Liver (tissue), 7 donors: ENCODE measurements at regions not wholly inside any gene's neighbourhood (a gene's known extent, or its start where the extent isn't known, plus 50 kb on each side); places are given as distances from the start of the nearest gene placed in this dataset.

ENCODE experiments used
- DNase-seq: peaks from one replicate; pipeline ENCODE4 v3.0.0-alpha.2; 2017; ENCODE audit warnings: low spot score
- H3K27ac ChIP-seq, 2 donors: one replicate each; pipeline ENCODE4 v1.7.0; 2013; ENCODE audit warnings: inconsistent platforms in 2 of 2, low read length in 2 of 2, control low read depth in 1 of 2, low read depth in 1 of 2, mild to moderate bottlenecking in 1 of 2
- H3K27me3 ChIP-seq, 4 donors: one replicate each; pipeline versions ENCODE4 v1.6.1 to v1.7.0; 2013; ENCODE audit warnings: low read length in 3 of 4, inconsistent platforms in 1 of 4, mild to moderate bottlenecking in 1 of 4, moderate library complexity in 1 of 4; ENCODE audit not compliant: control insufficient read depth in 4 of 4, insufficient read depth in 4 of 4
- H3K36me3 ChIP-seq, 4 donors: one replicate each; pipeline versions ENCODE4 v1.6.1 to v1.7.0; 2013; ENCODE audit warnings: low read length in 3 of 4, mild to moderate bottlenecking in 3 of 4, low read depth in 1 of 4, moderate library complexity in 1 of 4; ENCODE audit not compliant: control insufficient read depth in 4 of 4, insufficient read depth in 3 of 4
- H3K4me1 ChIP-seq, 4 donors: one replicate each; pipeline versions ENCODE4 v1.6.1 to v1.7.0; 2013; ENCODE audit warnings: low read length in 3 of 4, mild to moderate bottlenecking in 3 of 4, moderate library complexity in 1 of 4; ENCODE audit not compliant: control insufficient read depth in 4 of 4, insufficient read depth in 4 of 4
- H3K4me3 ChIP-seq, 3 donors: one replicate each; pipeline versions ENCODE4 v1.6.1 to v1.7.0; 2013; ENCODE audit warnings: low read length in 3 of 3, control low read depth in 1 of 3, low read depth in 1 of 3, mild to moderate bottlenecking in 1 of 3
- H3K9ac ChIP-seq, 2 donors: one replicate each; pipeline ENCODE4 v1.7.0; 2013; ENCODE audit warnings: low read length in 2 of 2, mild to moderate bottlenecking in 2 of 2, moderate library complexity in 2 of 2, control low read depth in 1 of 2, low read depth in 1 of 2
- H3K9me3 ChIP-seq, 4 donors: one replicate each; pipeline versions ENCODE4 v1.6.1 to v1.7.0; 2013; ENCODE audit warnings: low read length in 3 of 4; ENCODE audit not compliant: control insufficient read depth in 4 of 4
- EGR1 ChIP-seq, 2 donors: IDR thresholded peaks; 2 replicates each; pipeline ENCODE4 v1.6.1; 2016 to 2018; ENCODE audit warnings: antibody characterized with exemption in 2 of 2, low read depth in 2 of 2
- FOXA1 ChIP-seq: IDR thresholded peaks from 2 replicates; pipeline ENCODE4 v1.6.1; 2016; ENCODE audit warnings: antibody characterized with exemption
- GABPA ChIP-seq, 2 donors: IDR thresholded peaks in 1 of 2; conservative IDR thresholded peaks in 1 of 2; 2 replicates each; pipeline ENCODE4 v1.6.1; 2016; ENCODE audit warnings: antibody characterized with exemption in 2 of 2, mild to moderate bottlenecking in 1 of 2, moderate library complexity in 1 of 2
- HNF4A ChIP-seq, 2 donors: conservative IDR thresholded peaks; 2 replicates each; pipeline ENCODE4 v1.6.1; 2016; ENCODE audit warnings: antibody characterized with exemption in 2 of 2, mild to moderate bottlenecking in 2 of 2
- HNF4G ChIP-seq: IDR thresholded peaks from 2 replicates; pipeline ENCODE4 v1.6.1; 2016; ENCODE audit warnings: antibody characterized with exemption
- JUND ChIP-seq, 2 donors: IDR thresholded peaks; 2 replicates each; pipeline ENCODE4 v1.6.1; 2016; ENCODE audit warnings: antibody characterized with exemption in 2 of 2
- RAD21 ChIP-seq, 2 donors: IDR thresholded peaks; 2 replicates each; pipeline ENCODE4 v1.6.1; 2016; ENCODE audit warnings: antibody characterized with exemption in 2 of 2, mild to moderate bottlenecking in 2 of 2
- RXRA ChIP-seq, 2 donors: IDR thresholded peaks; 2 replicates each; pipeline ENCODE4 v1.6.1; 2017 to 2018; ENCODE audit warnings: antibody characterized with exemption in 2 of 2, mild to moderate bottlenecking in 1 of 2
- SP1 ChIP-seq: IDR thresholded peaks from 2 replicates; pipeline ENCODE4 v1.6.1; 2018; ENCODE audit warnings: antibody characterized with exemption, mild to moderate bottlenecking
- TAF1 ChIP-seq: conservative IDR thresholded peaks from 2 replicates; pipeline ENCODE4 v1.6.1; 2016; ENCODE audit warnings: antibody characterized with exemption, mild to moderate bottlenecking
- WGBS: extraction: QIAGEN DNeasy Blood & Tissue Kit; methylation state at CpG from one replicate; pipeline ENCODE4 v1.1.7; 2013; 5-methylcytosine and 5-hydroxymethylcytosine counted together
- TF ChIP-seq, protein P1 (sequence below): IDR thresholded peaks from 2 replicates; pipeline ENCODE4 v1.6.1; 2016; ENCODE audit warnings: antibody characterized with exemption
- TF ChIP-seq, protein P2 (sequence below): IDR thresholded peaks from 2 replicates; pipeline ENCODE4 v1.6.1; 2016; ENCODE audit warnings: antibody characterized with exemption, mild to moderate bottlenecking
- TF ChIP-seq, protein P3 (sequence below): IDR thresholded peaks from 2 replicates; pipeline ENCODE4 v1.6.1; 2016; ENCODE audit warnings: antibody characterized with exemption
- TF ChIP-seq, protein P4 (sequence below): IDR thresholded peaks from 2 replicates; pipeline ENCODE4 v1.6.1; 2016; ENCODE audit warnings: antibody characterized with exemption
- donor health status: healthy.
- donor health status: healthy.
- donor health status: healthy.
- donor health status: healthy.

DNA sequence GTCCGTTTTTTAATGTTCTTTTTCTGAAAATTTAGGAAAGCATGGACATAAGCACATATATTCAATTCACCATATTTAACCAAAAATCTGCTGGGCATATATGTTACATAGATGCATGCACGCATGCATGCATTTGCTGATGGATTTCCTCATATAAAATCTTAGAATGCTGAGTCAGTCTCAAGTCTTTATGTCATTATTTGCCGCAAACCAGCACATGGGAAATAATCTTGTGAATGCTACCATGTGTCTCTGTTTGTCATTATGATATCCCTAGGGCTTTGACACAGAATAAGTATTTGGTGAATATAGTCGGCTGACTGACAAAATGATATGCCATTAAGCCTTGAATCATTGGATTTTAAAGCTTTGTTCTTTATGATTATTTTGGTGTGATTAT lies 776.5 kb downstream of the KCNT2 start:
- H3K9ac ChIP-seq = no peak overlapping the region
- no peak overlapping the region for H3K27ac ChIP-seq
- WGBS = 87% methylated on average over 4 of the region's 4 CpGs
- DNase-seq = no peak
- no peaks in the 10 kb centered on the region for H3K4me1 ChIP-seq
- no peaks in the 10 kb centered on the region for H3K36me3 ChIP-seq
- H3K4me3 ChIP-seq = no peak overlapping the region
- H3K9me3 ChIP-seq = no peaks in the 10 kb centered on the region
- TF ChIP-seq RXRA (IDR thresholded peaks at IDR 0.05) = no peak
- TF ChIP-seq JUND (IDR thresholded peaks at IDR 0.05) = no peak
- TF ChIP-seq HNF4G = no peak
- TF ChIP-seq FOXA1 = no peak
- no peak for TF ChIP-seq GABPA (IDR thresholded peaks at IDR 0.05 in 1 of 2, conservative IDR thresholded peaks at IDR 0.05 in 1 of 2)
- TF ChIP-seq HNF4A (conservative IDR thresholded peaks at IDR 0.05) = no peak
- TF ChIP-seq EGR1 (IDR thresholded peaks at IDR 0.05; ENCODE audit: low read depth in 2 of 2) = no peak
- no peak for TF ChIP-seq TAF1
- no peak for TF ChIP-seq RAD21 (IDR thresholded peaks at IDR 0.05)
- TF ChIP-seq, protein P1, sequence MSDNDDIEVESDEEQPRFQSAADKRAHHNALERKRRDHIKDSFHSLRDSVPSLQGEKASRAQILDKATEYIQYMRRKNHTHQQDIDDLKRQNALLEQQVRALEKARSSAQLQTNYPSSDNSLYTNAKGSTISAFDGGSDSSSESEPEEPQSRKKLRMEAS = no peak
- TF ChIP-seq SP1 = no peak
- TF ChIP-seq, protein P2, sequence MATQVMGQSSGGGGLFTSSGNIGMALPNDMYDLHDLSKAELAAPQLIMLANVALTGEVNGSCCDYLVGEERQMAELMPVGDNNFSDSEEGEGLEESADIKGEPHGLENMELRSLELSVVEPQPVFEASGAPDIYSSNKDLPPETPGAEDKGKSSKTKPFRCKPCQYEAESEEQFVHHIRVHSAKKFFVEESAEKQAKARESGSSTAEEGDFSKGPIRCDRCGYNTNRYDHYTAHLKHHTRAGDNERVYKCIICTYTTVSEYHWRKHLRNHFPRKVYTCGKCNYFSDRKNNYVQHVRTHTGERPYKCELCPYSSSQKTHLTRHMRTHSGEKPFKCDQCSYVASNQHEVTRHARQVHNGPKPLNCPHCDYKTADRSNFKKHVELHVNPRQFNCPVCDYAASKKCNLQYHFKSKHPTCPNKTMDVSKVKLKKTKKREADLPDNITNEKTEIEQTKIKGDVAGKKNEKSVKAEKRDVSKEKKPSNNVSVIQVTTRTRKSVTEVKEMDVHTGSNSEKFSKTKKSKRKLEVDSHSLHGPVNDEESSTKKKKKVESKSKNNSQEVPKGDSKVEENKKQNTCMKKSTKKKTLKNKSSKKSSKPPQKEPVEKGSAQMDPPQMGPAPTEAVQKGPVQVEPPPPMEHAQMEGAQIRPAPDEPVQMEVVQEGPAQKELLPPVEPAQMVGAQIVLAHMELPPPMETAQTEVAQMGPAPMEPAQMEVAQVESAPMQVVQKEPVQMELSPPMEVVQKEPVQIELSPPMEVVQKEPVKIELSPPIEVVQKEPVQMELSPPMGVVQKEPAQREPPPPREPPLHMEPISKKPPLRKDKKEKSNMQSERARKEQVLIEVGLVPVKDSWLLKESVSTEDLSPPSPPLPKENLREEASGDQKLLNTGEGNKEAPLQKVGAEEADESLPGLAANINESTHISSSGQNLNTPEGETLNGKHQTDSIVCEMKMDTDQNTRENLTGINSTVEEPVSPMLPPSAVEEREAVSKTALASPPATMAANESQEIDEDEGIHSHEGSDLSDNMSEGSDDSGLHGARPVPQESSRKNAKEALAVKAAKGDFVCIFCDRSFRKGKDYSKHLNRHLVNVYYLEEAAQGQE = no peak
- TF ChIP-seq, protein P3, sequence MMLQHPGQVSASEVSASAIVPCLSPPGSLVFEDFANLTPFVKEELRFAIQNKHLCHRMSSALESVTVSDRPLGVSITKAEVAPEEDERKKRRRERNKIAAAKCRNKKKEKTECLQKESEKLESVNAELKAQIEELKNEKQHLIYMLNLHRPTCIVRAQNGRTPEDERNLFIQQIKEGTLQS = no peak
- no peaks in the 10 kb centered on the region for H3K27me3 ChIP-seq

DNA sequence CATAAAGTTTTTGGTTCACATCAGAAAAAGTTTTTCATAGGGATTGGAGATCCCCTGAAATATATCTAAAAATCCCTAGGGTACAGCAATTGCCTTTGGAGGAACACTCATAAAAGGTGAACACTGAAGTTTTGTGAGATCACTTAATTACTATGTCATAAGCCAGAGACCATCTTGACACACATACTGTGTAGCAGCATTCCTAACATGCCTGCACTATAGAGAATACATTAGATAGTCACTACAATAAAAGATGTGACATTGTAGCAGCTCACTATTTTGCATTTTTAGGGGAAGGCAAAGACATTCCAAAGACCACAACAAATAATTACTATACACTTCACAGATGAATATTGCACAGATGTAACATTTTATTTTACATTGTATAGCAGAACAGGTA lies 779.9 kb downstream of the KCNT2 start:
- H3K4me1 ChIP-seq = no peaks in the 10 kb centered on the region
- H3K9ac ChIP-seq = no peak overlapping the region
- no peaks in the 10 kb centered on the region for H3K9me3 ChIP-seq
- no peak overlapping the region for H3K27ac ChIP-seq
- H3K4me3 ChIP-seq = no peak overlapping the region
- TF ChIP-seq, protein P4, sequence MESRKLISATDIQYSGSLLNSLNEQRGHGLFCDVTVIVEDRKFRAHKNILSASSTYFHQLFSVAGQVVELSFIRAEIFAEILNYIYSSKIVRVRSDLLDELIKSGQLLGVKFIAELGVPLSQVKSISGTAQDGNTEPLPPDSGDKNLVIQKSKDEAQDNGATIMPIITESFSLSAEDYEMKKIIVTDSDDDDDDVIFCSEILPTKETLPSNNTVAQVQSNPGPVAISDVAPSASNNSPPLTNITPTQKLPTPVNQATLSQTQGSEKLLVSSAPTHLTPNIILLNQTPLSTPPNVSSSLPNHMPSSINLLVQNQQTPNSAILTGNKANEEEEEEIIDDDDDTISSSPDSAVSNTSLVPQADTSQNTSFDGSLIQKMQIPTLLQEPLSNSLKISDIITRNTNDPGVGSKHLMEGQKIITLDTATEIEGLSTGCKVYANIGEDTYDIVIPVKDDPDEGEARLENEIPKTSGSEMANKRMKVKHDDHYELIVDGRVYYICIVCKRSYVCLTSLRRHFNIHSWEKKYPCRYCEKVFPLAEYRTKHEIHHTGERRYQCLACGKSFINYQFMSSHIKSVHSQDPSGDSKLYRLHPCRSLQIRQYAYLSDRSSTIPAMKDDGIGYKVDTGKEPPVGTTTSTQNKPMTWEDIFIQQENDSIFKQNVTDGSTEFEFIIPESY = no peak
- no peak for TF ChIP-seq FOXA1
- TF ChIP-seq, protein P1 = no peak
- TF ChIP-seq RXRA (IDR thresholded peaks at IDR 0.05) = no peak
- no peak for TF ChIP-seq GABPA (IDR thresholded peaks at IDR 0.05 in 1 of 2, conservative IDR thresholded peaks at IDR 0.05 in 1 of 2)
- DNase-seq = no peak
- no peaks in the 10 kb centered on the region for H3K36me3 ChIP-seq
- H3K27me3 ChIP-seq = no peaks in the 10 kb centered on the region
